Ovary (tissue), 7 donors: ENCODE measurements at regions not wholly inside any gene's neighbourhood (a gene's known extent, or its start where the extent isn't known, plus 50 kb on each side); places are given as distances from the start of the nearest gene placed in this dataset.
A peak's percentile ranks its signal among the peaks of the same experiment; 100 is the strongest.

Experiments used
- DNase-seq, 5 donors: peaks; one replicate each; pipeline ENCODE4 v3.0.0-alpha.2; 2019 to 2020
- H3K27ac ChIP-seq, 2 donors: fragments of 200-600 bp; one replicate each; pipeline versions ENCODE4 v1.5.1 to v1.8.0; 2019 to 2022
- H3K27me3 ChIP-seq: fragments of 200-600 bp; one replicate; pipeline ENCODE4 v1.8.0; 2022
- H3K36me3 ChIP-seq: fragments of 200-600 bp; sonication (generic); one replicate; pipeline ENCODE4 v1.5.1; 2019
- H3K4me1 ChIP-seq: one replicate; pipeline ENCODE4 v1.8.1; 2013; ENCODE audit warnings: mild to moderate bottlenecking, moderate library complexity; ENCODE audit not compliant: insufficient read depth
- H3K4me3 ChIP-seq: fragments of 200-600 bp; sonication (generic); one replicate; pipeline ENCODE4 v1.5.1; 2017
- H3K9me3 ChIP-seq, 2 donors: fragments of 200-600 bp in 1 of 2; sonication (generic) in 1 of 2; one replicate each; pipeline versions ENCODE4 v1.5.1 to v1.8.1; 2013 to 2019; ENCODE audit warnings: mild to moderate bottlenecking in 1 of 2, moderate library complexity in 1 of 2
- EP300 ChIP-seq: sonication (generic); formaldehyde crosslinking; IDR thresholded peaks from one replicate; pipeline ENCODE4 v1.6.1; 2017; ENCODE audit warnings: antibody characterized with exemption
- POLR2A ChIP-seq: fragments of 450-650 bp; IDR thresholded peaks from one replicate; pipeline ENCODE4 v1.6.1; 2017; ENCODE audit warnings: antibody characterized with exemption, mild to moderate bottlenecking, moderate library complexity
- WGBS, 3 donors: extraction: QIAGEN DNeasy Blood & Tissue Kit in 1 of 3; methylation state at CpG; one replicate each; pipeline versions ENCODE4 v1.1.5 to v1.1.7; 2013 to 2017; 5-methylcytosine and 5-hydroxymethylcytosine counted together
- intact Hi-C, 4 donors: fragments of 100-400 bp; cut with DNase I; formaldehyde crosslinking; loops; one replicate each; pipeline versions ENCODE4 v1.11.0 to v1.15.1; 2022 to 2023
- TF ChIP-seq, protein P1 (sequence below), 3 donors: fragments of 450-650 bp in 2 of 3; fragments of 200-600 bp in 1 of 3; IDR thresholded peaks; one replicate each; pipeline versions ENCODE4 v1.5.1 to v1.8.0; 2016 to 2022; ENCODE audit warnings: antibody characterized with exemption in 3 of 3, mild to moderate bottlenecking in 1 of 3
- donor health status: DM: no; HTN: no; CAD: no; lungs with moderate emphysema.
- donor health status: DM: no; HTN: no; CAD: no.
- donor health status: Bipolar disorder and iron deficiency.
- donor health status: DM: no; HTN: no; CAD: no.
- donor health status: DM: yes; HTN: yes; CAD: no.

- no peak for DNase-seq
These were observed 111.0 kb downstream of the FAM53A start for GRCh38 chr4:1572964-1573720.

GRCh38 chr4:1572521-1572920 lies 111.6 kb downstream of the FAM53A start:
- Histone ChIP-seq H3K36me3 (no peaks in the 10 kb centered on the region), H3K27ac (no peak overlapping the region), H3K27me3 (no peaks in the 10 kb centered on the region), H3K4me1 (no peaks in the 10 kb centered on the region), H3K4me3 (no peak overlapping the region), H3K9me3 (no peaks in the 10 kb centered on the region)
- intact Hi-C loops: no loop called here
- 57 to 74% (median 65%) methylated on average over 9 of the region's 9 CpGs for WGBS, 3 donors
- no peak for DNase-seq
- TF ChIP-seq POLR2A (no peak), EP300 (no peak)
- TF ChIP-seq, protein P1, sequence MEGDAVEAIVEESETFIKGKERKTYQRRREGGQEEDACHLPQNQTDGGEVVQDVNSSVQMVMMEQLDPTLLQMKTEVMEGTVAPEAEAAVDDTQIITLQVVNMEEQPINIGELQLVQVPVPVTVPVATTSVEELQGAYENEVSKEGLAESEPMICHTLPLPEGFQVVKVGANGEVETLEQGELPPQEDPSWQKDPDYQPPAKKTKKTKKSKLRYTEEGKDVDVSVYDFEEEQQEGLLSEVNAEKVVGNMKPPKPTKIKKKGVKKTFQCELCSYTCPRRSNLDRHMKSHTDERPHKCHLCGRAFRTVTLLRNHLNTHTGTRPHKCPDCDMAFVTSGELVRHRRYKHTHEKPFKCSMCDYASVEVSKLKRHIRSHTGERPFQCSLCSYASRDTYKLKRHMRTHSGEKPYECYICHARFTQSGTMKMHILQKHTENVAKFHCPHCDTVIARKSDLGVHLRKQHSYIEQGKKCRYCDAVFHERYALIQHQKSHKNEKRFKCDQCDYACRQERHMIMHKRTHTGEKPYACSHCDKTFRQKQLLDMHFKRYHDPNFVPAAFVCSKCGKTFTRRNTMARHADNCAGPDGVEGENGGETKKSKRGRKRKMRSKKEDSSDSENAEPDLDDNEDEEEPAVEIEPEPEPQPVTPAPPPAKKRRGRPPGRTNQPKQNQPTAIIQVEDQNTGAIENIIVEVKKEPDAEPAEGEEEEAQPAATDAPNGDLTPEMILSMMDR (IDR thresholded peaks at IDR 0.05): no peak

More at GRCh38 chr4:1572964-1573720, 111.0 kb downstream of the FAM53A start:
- no peaks in the 10 kb centered on the region for H3K4me1 ChIP-seq
- H3K9me3 ChIP-seq: no peaks in the 10 kb centered on the region
- 71 to 84% (median 80%) methylated on average over 2 of the region's 2 CpGs for WGBS, 3 donors
- TF ChIP-seq, protein P1 (IDR thresholded peaks at IDR 0.05): no peak
- TF ChIP-seq POLR2A (no peak), EP300 (no peak)
- H3K27me3 ChIP-seq: no peaks in the 10 kb centered on the region
- no peak overlapping the region for H3K4me3 ChIP-seq
- no peak overlapping the region for H3K27ac ChIP-seq
- no peaks in the 10 kb centered on the region for H3K36me3 ChIP-seq
- intact Hi-C loops: no loop called here

- 60 to 67% (median 65%) methylated on average over 10 of the region's 10 CpGs for whole genome bisulfite sequencing, 3 donors
- Histone ChIP-seq H3K27me3 (no peaks in the 10 kb centered on the region), H3K4me1 (no peaks in the 10 kb centered on the region), H3K36me3 (no peaks in the 10 kb centered on the region), H3K4me3 (no peak overlapping the region), H3K9me3 (no peaks in the 10 kb centered on the region), H3K27ac (no peak overlapping the region)
- DNase-seq: no peak
- intact Hi-C loops: no loop called here
- no peak for TF ChIP-seq EP300
- TF ChIP-seq POLR2A: no peak
- TF ChIP-seq, protein P1 (IDR thresholded peaks at IDR 0.05): no peak
These were observed 112.1 kb downstream of the FAM53A start for GRCh38 chr4:1572010-1572385.

DNA sequence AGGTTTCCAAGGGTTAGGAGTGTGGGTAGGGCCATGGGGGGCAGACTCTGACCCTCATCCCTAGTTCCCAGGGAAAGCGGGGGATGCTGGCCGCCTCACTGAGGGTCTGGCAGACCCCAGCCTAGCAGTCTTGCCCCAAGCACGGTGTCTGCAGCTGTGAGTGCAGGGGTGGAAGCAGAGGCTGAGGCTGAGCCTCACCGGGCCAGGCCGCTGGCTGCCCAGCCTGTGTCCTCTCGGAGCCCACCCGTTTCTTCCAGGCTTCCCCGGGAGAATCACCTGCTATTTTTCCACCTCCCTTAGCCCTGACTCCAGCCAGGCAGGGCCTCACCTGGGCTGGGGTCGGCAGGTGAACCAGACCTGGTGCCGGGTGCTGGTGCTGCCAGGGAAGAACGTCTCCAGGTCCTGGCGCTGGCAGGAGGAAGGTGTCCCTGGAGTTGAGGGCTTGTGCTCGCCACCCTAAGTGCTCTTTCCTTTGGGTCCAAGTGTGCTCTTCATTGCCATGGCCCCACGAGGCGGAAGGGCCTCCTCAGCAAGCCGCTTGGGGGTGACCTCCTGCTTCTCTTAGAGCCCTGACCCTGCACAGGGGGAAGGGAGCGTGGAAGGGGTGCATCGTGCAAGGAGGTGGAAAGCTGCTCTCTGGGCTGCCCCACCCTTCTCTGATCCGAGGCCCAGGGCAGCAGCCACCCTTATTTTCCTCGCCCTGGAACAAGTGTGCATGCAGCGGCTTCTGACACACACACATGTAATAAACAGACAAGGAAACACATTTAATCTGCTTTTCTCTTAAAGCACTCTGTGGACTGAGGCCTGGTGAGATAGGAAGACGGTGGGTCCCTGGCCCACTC lies 112.7 kb downstream of the FAM53A start:
- DNase-seq: peak in 2 of 5 donors; percentile 13 to 31
- TF ChIP-seq, protein P1 (IDR thresholded peaks at IDR 0.05): no peak
- TF ChIP-seq EP300 (no peak), POLR2A (no peak)
- Histone ChIP-seq H3K4me1 (no peaks in the 10 kb centered on the region), H3K4me3 (no peak overlapping the region), H3K36me3 (no peaks in the 10 kb centered on the region), H3K9me3 (no peaks in the 10 kb centered on the region), H3K27me3 (no peaks in the 10 kb centered on the region), H3K27ac (no peak overlapping the region)
- WGBS, 3 donors: 75 to 78% (median 75%) methylated on average over 20 to 22 of the region's 22 CpGs
- intact Hi-C loops: no loop called here
